Colon (tissue), 2 donors: ENCODE measurements at regions not wholly inside any gene's neighbourhood (a gene's known extent, or its start where the extent isn't known, plus 50 kb on each side); places are given as distances from the start of the nearest gene placed in this dataset.
"Not testable (repeated sequence)": the region's sequence is repeated elsewhere in the genome, so short reads cannot be mapped to it uniquely, and the experiment has no call there.

Source experiments
- FAIRE-seq: peaks from 2 replicates; lab custom pipeline; 2012; peaks lifted over from hg19 to GRCh38; lab: Jason Lieb, UNC
- donor health status: control.
- donor health status: control.

DNA sequence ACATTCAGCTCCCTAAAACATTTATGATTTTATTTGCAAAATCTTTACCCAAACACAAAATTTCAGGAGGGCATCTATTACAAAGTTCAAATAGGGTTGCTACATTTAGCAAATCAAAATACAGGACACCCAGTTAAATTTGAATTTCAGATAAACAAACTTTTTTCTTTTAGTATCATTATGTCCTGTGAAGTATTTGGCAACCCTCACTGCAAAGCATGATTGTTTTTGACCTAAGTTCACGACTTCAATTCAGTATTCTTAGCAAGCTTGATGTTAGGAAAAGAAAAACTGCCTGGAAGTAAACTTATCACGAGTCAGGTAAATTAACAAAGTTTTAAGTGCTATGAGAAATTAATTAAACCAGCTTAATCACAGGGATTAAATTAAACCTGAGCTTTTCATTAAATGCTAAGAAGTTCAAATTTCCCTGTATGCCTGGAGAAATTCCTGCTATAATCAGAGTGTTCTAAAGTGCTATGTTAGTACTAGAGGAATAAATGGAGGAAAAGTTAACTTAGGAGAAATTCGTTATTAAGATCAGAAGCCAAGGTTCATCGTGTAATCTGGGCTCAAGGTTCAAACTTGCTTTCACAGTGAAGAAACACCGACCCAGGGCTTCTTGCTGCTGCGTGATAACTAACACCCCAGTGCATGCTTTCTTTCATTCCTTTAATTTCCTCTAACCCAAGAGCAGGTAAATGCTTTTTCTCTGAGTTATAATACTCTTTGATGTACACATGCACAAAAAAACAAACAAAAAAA, 298.1 kb downstream of the FOXO1 start:
- no peak for FAIRE-seq

DNA sequence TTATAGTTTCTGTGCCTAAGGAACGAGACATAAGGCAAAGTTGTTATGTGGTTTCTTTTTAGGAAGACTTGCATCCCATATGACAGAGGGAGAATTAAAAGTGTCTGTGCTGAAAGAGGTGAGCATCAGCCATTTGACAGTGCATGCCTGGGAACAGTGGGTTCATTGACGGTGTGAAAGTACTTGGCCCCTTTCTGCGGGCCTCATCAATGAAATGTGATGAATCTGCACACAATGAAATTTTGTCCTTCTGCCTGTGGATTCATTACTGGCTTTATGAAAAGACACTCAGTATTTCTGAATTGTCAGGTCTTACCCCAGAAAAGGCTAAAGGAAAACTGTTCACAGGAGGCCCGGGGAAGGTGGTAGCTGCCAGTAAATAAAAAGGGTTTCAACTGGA, 295.8 kb downstream of the FOXO1 start:
- FAIRE-seq = no peak

GRCh38 chr13:40371531-40372125, 294.8 kb downstream of the FOXO1 start:
- no peak for FAIRE-seq

- not testable (repeated sequence) for FAIRE-seq
These were observed 292.8 kb downstream of the FOXO1 start for GRCh38 chr13:40373608-40374007.

DNA sequence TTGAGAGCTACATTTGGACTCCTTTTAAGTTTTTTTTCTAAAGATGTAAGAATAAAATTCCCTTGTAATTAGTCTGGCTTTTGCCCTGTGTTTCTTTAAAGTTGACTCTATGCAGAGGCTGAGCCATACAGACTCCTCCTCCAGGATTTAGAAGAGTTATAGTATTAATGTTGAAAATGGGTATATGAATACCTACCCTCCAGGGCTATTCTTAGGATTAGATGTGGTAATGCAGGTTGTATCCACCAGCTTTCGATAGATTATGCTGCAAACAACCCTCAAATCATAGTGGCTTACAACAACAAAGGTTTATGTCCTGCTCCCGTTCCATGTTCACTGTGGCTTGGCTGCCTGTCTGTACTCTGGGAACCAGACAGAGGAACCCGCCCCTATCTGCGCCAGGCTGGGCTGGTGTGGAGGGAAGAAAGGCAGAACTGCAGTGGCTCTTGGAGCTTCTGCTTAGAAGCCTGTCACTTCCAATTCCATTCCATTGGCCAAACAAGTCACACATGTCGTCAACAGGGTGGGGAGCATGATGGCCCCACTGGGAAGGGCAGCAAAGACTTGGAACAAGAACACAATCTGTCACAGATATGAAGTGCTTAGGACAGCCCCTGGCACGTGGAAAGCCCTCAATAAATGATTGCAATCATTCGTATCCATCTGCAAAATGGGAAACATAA, 290.8 kb downstream of the FOXO1 start:
- no peak for FAIRE-seq

DNA sequence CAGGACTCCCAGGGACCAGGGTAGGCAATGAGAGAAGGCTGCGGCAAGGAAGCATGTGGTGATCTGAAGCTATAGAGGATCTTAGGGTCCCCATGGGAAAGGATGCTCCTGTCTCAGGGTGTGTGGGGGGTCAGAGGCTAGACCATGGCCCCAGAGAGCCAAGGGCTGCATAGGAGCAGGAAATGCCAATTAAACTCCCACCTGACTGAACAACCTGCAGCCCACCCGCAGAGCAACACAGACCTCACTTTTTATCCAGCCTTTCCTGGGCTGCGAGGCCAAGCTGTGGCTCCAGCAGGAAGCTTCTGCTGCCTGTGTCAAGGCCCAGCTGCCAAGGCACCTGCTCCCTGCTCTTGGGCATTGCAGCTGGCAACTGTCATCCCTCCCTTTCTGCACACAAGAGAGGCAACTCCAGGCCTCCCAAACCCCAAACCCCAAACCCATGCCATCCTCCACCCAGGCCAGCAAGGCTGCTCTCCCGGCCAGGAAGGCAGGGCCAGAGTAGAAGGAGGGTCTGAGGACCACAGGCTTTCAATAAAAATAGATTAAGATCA, 290.1 kb downstream of the FOXO1 start:
- FAIRE-seq = no peak

DNA sequence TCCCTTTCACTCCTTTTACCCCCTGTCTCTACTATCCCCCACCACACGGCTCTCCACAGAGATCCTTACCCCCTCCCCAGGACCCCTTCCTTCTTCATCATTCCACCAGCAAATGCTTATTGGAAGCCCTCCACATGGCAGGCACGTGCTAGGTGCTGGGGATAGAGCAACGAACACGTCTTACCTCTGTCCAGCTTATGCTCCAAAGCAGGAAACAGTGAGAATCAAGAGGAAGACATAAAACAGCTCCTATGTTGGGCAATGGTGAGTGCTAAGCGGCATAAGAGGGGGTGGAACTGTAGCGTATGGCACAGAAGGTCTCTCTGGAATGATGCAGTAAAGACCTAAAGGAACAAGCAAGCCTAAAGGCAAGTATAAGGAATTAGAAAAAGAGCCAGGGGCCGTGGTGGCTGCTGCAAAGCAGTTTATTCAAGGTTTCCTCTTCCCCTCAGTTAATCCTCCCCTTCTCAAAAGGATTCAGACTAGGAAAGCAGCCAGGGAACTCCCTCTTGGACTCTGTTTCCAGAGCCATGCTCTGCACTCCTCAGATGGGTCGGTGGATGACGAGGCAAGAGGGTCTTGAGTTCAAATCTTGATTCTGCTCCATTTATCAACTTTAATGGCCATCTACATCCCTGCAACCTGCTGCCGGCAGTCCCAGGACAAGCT, 289.4 kb downstream of the FOXO1 start:
- FAIRE-seq = no peak

- FAIRE-seq = no peak
These were observed 288.7 kb downstream of the FOXO1 start for GRCh38 chr13:40377783-40378182.

DNA sequence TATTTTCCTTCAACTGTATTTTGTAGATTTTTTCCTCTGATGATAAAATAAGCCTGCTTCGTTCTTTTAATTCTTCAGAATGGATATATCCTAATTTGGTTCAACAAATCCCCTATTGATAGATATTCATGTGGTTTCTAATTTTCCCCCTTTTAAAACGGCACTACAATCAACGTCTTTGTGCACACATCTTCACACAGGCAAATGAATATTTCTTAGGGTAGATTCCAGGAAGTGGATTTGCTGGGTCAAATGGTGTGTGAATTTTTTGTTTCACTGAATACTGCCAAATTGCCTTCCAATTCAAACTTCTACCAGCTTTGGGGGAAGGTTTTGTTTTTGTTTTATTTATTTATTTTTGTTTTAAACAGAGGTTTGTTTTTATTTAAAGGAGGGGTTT, 287.2 kb downstream of the FOXO1 start:
- FAIRE-seq = no peak

DNA sequence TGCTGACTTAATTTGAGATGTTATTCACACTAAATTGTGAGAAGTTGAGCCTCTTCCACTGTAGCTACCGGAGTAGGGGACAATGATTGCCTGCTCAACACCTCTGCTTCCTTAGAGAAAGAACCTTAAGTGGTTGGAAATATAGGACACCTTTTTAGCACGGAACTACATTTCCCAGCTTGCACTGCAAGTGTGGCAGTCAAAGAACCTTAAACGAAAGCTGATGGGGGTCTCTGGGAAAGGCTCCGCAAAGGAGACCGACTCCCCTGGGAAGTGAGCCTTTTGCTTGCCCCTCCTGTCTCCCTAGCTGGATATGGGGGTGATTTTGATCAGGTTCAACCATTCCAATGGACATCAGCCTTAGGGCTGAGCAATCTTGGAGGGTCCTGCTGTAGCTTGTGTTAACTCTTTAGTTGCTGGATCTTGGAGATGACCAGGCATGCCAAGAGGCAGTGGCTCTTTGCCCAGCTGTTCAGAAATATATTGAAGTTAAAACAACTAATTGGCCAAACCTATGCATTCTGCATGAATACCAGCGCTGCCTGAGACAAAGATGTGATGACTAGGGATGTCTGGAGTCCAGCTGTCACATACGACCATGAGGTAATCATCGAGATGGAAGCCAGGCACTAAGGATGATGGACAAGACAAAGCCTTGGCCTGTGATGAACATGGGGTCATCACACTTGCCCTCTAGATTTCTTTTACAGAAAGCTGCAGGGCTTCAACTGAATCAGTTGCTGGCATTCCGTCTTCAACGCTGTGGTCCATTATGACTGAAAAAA, 286.5 kb downstream of the FOXO1 start:
- FAIRE-seq = no peak

DNA sequence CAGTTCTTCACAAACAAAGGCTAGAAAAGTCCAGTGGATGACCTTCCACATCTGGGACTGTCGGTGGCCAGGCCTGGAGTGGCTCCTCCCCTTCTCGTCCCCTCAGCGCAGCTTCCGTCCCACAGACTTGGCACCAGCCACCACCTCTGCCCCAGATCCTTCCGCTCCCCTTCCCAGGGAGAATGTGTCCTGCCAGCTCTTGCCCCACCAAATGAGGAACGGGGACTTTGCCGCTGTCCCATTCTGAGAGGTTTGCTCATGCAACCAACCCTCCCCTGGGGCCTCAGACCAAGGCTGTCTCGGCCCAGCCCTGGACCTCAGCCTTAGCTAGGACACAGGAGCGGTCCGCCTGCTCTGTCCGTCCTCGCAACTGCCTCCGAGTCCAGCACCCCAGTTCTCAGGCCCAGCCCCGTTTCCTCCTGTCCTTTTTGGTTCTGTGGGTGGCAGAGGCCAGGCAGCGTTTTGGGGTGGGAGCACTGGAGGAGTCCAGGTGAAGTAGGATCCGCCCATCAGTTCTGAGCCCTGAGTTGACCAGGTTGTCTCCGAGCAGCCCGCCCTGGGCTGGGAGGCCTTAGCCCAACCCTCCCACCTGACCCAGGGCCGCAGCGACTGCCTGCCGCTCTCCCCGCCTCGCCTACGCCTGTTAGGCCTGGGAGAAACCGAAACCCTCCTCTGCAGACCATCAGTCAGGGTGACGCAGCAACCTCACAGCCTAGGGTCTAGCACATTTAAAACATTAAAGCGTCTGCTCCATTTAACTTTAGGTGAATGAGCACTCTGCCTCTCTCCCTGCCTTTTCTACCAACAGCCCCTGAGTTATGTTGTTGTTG, 284.3 kb downstream of the FOXO1 start:
- no peak for FAIRE-seq

- no peak for FAIRE-seq
These were observed 283.3 kb downstream of the FOXO1 start for GRCh38 chr13:40383132-40383531.

- no peak for FAIRE-seq
These were observed 282.6 kb downstream of the FOXO1 start for GRCh38 chr13:40383885-40384284.

DNA sequence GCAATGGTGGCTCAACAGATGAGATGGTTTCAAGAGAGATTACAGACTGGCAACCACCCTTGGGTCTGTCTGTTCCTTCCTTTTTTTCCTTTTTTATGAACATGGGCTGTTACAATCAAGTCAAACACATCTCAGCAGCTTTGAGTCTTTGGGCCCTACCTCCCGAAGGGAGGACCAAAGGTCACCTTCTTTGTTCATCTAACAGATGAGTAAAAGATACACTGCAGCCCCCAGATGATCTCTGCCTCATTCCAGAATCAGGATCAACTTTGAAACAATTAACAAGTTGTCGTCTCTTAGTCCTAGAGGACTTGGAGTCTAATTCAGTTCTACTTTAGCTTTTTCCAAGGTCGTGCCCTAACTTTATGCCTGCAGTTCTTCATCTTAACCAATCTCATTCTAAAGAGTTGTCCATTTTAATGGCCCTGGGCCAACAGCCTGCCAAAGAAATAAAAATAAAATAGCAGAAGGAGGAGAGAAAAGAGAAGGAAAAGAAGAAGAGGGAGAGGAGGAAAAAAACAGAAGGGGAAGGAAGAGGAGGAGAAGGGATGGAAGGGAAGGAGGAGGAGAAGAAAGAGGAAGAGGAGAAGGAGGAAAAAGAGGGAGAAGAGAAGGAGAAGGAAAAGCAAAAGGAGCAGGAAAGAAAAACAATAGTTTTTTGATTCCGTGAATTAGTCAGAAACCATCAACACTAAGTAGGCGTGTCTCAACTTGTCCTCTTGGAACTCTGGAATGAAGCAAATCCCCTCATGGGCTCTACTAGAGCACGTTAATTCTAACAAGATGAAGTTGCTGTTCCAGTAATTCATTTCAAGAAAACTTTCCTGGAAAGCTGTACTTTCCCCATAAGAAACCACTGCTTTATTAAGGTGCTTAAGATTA, 281.2 kb downstream of the FOXO1 start:
- no peak for FAIRE-seq

DNA sequence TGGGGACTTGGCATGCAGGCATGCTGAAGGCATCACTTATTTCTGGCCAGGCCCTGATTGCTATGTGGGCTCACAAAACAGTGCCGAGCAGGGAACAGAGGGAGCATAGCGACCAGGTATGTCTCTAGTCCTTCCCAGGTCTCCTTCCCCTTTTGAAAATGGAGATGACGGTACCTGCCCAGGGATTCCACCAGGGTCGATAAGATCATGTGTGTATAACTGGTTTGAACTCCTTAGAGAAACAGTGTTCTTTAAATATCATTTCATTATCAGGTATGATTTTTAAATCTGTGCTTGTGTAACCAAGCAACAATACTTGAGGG, 280.6 kb downstream of the FOXO1 start:
- FAIRE-seq = no peak

DNA sequence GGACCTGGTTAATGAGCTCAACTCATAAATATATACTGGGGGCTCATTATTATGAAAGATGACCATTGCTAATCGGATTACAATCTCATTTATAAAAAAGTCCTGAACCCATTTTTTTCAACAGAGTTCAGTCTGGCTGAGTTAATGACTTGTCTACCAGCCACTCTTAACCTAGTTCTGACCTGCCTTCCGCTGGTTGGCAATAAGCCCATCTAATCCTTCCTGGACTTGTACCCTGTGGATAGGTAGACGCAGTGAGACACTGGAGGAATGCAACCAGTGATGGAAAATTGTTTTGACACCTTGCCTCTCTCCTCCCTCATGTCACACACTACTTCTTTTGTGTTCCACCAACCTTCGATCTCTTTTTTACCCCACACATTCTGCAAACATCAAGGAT, 279.9 kb downstream of the FOXO1 start:
- FAIRE-seq = no peak

- FAIRE-seq = no peak
These were observed 278.7 kb downstream of the FOXO1 start for GRCh38 chr13:40387775-40388174.

- FAIRE-seq = no peak
These were observed 277.8 kb downstream of the FOXO1 start for GRCh38 chr13:40388617-40389016.

DNA sequence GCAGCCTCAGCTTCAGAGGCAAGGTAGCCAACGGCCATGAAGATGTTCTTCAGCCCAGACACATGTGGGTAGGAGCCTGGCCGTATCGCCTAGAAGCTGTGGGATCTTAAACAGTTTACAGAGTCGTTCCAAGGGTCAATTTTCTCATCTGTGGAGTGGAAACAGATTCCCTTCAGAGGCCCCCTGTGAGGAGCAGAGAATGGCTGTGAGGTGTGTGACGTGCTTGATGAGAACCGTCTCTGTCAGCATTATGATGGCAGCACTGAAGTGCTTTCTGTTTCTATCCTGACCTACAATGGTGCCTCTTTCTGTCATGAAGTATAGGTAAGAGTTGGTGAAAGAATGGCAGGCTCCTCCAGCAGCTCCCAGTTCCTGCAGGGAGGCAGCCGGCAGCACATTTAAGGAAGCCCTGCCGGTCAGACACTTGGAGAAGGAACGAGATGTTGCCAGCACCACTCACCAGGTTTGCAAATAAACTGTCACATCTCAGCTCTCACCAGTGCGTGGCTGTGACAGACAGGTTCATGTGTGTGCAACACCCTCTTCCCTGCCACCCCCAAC, 277.3 kb downstream of the FOXO1 start:
- FAIRE-seq = no peak
